Activated CD4-positive, alpha-beta T cell treated with anti-CD3 and anti-CD28 coated beads, Interleukin-10, Interleukin-2, amounts not matched to agents 100 ng/mL and 50 ng/mL, durations not matched to agents 16 hours and 8 hours (primary cell): ENCODE measurements at regions not wholly inside any gene's neighbourhood (a gene's known extent, or its start where the extent isn't known, plus 50 kb on each side); places are given as distances from the start of the nearest gene placed in this dataset.
"Not testable (repeated sequence)": the region's sequence is repeated elsewhere in the genome, so short reads cannot be mapped to it uniquely, and the experiment has no call there.

Experiments used
- DNase-seq: peaks from one replicate; pipeline ENCODE4 v3.0.0-alpha.2; 2020

GRCh38 chr2:52414561-52415295, 1352.9 kb upstream of the CHAC2 start:
- no peak for DNase-seq

- not testable (repeated sequence) for DNase-seq
These were observed 1358.1 kb upstream of the CHAC2 start for GRCh38 chr2:52409308-52410118.

GRCh38 chr2:52405980-52406379, 1361.6 kb upstream of the CHAC2 start:
- DNase-seq = no peak

- no peak for DNase-seq
These were observed 1362.7 kb upstream of the CHAC2 start for GRCh38 chr2:52404866-52405265.

GRCh38 chr2:52404046-52404445, 1363.6 kb upstream of the CHAC2 start:
- no peak for DNase-seq

- no peak for DNase-seq
These were observed 1365.5 kb upstream of the CHAC2 start for GRCh38 chr2:52402128-52402527.

GRCh38 chr2:52396836-52397235, 1364.9 kb upstream of the NRXN1 start:
- no peak for DNase-seq

GRCh38 chr2:52395912-52396311, 1364.0 kb upstream of the NRXN1 start:
- DNase-seq = no peak

- DNase-seq = no peak
These were observed 1359.7 kb upstream of the NRXN1 start for GRCh38 chr2:52391621-52392020.

- DNase-seq = no peak
These were observed 1358.7 kb upstream of the NRXN1 start for GRCh38 chr2:52390651-52391050.

GRCh38 chr2:52387937-52388590, 1356.1 kb upstream of the NRXN1 start:
- no peak for DNase-seq

GRCh38 chr2:52386433-52387030, 1354.6 kb upstream of the NRXN1 start:
- no peak for DNase-seq

GRCh38 chr2:52383541-52383940, 1351.6 kb upstream of the NRXN1 start:
- DNase-seq = no peak

- no peak for DNase-seq
These were observed 1337.2 kb upstream of the NRXN1 start for GRCh38 chr2:52369178-52369577.

- DNase-seq = no peak
These were observed 1336.2 kb upstream of the NRXN1 start for GRCh38 chr2:52368141-52368540.

GRCh38 chr2:52365946-52366345, 1334.0 kb upstream of the NRXN1 start:
- DNase-seq = no peak

- no peak for DNase-seq
These were observed 1324.6 kb upstream of the NRXN1 start for GRCh38 chr2:52356556-52356955.

- DNase-seq = no peak
These were observed 1315.4 kb upstream of the NRXN1 start for GRCh38 chr2:52347292-52347691.

GRCh38 chr2:52345676-52346075, 1313.7 kb upstream of the NRXN1 start:
- DNase-seq = no peak

- DNase-seq = no peak
These were observed 1313.2 kb upstream of the NRXN1 start for GRCh38 chr2:52345082-52345481.

- no peak for DNase-seq
These were observed 1311.9 kb upstream of the NRXN1 start for GRCh38 chr2:52343706-52344266.

- DNase-seq = no peak
These were observed 1311.1 kb upstream of the NRXN1 start for GRCh38 chr2:52343010-52343409.

- DNase-seq = no peak
These were observed 1310.5 kb upstream of the NRXN1 start for GRCh38 chr2:52342458-52342857.
